H1 (cell line): ENCODE measurements at regions not wholly inside any gene's neighbourhood (a gene's known extent, or its start where the extent isn't known, plus 50 kb on each side); places are given as distances from the start of the nearest gene placed in this dataset.

Source experiments
- CTCF ChIP-seq, 3 experiments: IDR thresholded peaks; 1 replicate in 2 of 3; 2 replicates in 1 of 3; pipeline versions ENCODE4 v1.5.1 to v1.6.1; 2011; ENCODE audit warnings: low read length in 3 of 3, mild to moderate bottlenecking in 3 of 3, inconsistent platforms in 2 of 3, low read depth in 1 of 3, moderate library complexity in 1 of 3; ENCODE audit not compliant: insufficient read depth in 1 of 3; ENCODE audit errors: control extremely low read depth in 1 of 3
- EP300 ChIP-seq, 2 experiments: IDR thresholded peaks; 1 replicate in 1 of 2; 2 replicates in 1 of 2; pipeline ENCODE4 v1.6.1; 2011 to 2012; ENCODE audit warnings: low read depth in 2 of 2, low read length in 2 of 2, mild to moderate bottlenecking in 2 of 2, borderline replicate concordance in 1 of 2, inconsistent platforms in 1 of 2, moderate library complexity in 1 of 2
- PHF8 ChIP-seq: fragments of 200-600 bp; sonication (generic); conservative IDR thresholded peaks from 2 replicates; pipeline ENCODE4 v1.7.1; 2012; ENCODE audit warnings: low read depth, mild to moderate bottlenecking, inconsistent platforms, low read length, moderate library complexity
- SIN3A ChIP-seq, 2 experiments: IDR thresholded peaks in 1 of 2; conservative IDR thresholded peaks in 1 of 2; 2 replicates each; pipeline ENCODE4 v1.6.1; 2011 to 2012; ENCODE audit warnings: low read length in 2 of 2, improper control_type of control experiment in 1 of 2, low read depth in 1 of 2, mild to moderate bottlenecking in 1 of 2

GRCh38 chr5:147017621-147018020 is 139.1 kb upstream of the PPP2R2B start:
- no peak for TF ChIP-seq CTCF (IDR thresholded peaks at IDR 0.05; ENCODE audit: control extremely low read depth in 1 of 3, insufficient read depth in 1 of 3, low read depth in 1 of 3, low read length in 3 of 3)
- TF ChIP-seq EP300 (IDR thresholded peaks at IDR 0.05; ENCODE audit: borderline replicate concordance in 1 of 2, low read depth in 2 of 2, low read length in 2 of 2) = no peak
- no peak for TF ChIP-seq SIN3A (conservative IDR thresholded peaks at IDR 0.05 in 1 of 2, IDR thresholded peaks at IDR 0.05 in 1 of 2; ENCODE audit: low read depth in 1 of 2, low read length in 2 of 2)
- no peak for TF ChIP-seq PHF8
